ENCODE measurements at regions not wholly inside any gene's neighbourhood (a gene's known extent, or its start where the extent isn't known, plus 50 kb on each side); places are given as distances from the start of the nearest gene placed in this dataset.

DNA sequence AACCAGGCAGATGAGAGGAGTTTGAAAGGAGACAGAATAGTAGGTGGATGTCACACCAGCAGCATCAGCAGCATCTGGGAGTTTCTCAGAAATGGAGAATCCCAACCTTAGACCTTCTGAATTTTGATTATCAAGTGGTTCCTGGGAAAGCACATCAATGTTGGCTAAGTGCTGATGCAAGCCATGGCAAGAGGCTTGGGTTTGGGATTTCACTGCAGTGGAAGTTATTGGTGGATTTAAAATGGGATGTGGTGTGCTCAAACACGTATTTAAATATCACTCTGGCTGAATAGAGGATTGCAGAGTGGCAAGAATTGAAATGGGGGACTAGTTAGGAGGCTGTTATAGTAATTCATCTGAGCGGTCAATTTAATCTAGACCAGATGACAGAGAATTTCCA is 387.8 kb upstream of the WWC1 start:
- TF ChIP-seq CTCF (IDR thresholded peaks at IDR 0.05; ENCODE audit: extremely low read depth in 1 of 2, insufficient read depth in 1 of 2, low read depth in 1 of 2, low read length in 2 of 2) (no peak), EZH2 (IDR thresholded peaks at IDR 0.05; ENCODE audit: borderline replicate concordance, low read depth, low read length, severe bottlenecking) (no peak), POLR2A (IDR thresholded peaks at IDR 0.05; ENCODE audit: low read depth, low read length) (no peak)
- TF ChIP-seq, protein P1, sequence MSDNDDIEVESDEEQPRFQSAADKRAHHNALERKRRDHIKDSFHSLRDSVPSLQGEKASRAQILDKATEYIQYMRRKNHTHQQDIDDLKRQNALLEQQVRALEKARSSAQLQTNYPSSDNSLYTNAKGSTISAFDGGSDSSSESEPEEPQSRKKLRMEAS (IDR thresholded peaks at IDR 0.05; ENCODE audit: insufficient read depth, insufficient read length): no peak

All from endothelial cell of umbilical vein (primary cell).